DMS53 treated with DMSO at 0.1 percent for 48 hours (cell line): ENCODE measurements at regions not wholly inside any gene's neighbourhood (a gene's known extent, or its start where the extent isn't known, plus 50 kb on each side); places are given as distances from the start of the nearest gene placed in this dataset.

Experiments
- DNase-seq: peaks from one replicate; lab custom pipeline; 2025; ENCODE audit not compliant: unreplicated experiment; lab: John Stamatoyannopoulos, UW

- DNase-seq, result no peak
These were observed 1214.3 kb upstream of the RAG2 start for GRCh38 chr11:37812281-37812880.

GRCh38 chr11:37811349-37811748, 1213.3 kb upstream of the RAG2 start:
- no peak for DNase-seq

- DNase-seq, result no peak
These were observed 1206.6 kb upstream of the RAG2 start for GRCh38 chr11:37804666-37805065.

- DNase-seq, result no peak
These were observed 1190.3 kb upstream of the RAG2 start for GRCh38 chr11:37788141-37788877.

GRCh38 chr11:37786214-37786755, 1188.2 kb upstream of the RAG2 start:
- no peak for DNase-seq

GRCh38 chr11:37774441-37774840, 1176.4 kb upstream of the RAG2 start:
- no peak for DNase-seq

GRCh38 chr11:37770145-37770544, 1172.1 kb upstream of the RAG2 start:
- no peak for DNase-seq

GRCh38 chr11:37762079-37762478, 1164.0 kb upstream of the RAG2 start:
- DNase-seq, result no peak

- no peak for DNase-seq
These were observed 1157.5 kb upstream of the RAG2 start for GRCh38 chr11:37755521-37755920.

GRCh38 chr11:37748641-37749040, 1150.6 kb upstream of the RAG2 start:
- no peak for DNase-seq

- no peak for DNase-seq
These were observed 1149.1 kb upstream of the RAG2 start for GRCh38 chr11:37747121-37747520.

GRCh38 chr11:37727371-37727770, 1129.3 kb upstream of the RAG2 start:
- DNase-seq, result no peak

GRCh38 chr11:37724315-37724714, 1126.3 kb upstream of the RAG2 start:
- no peak for DNase-seq

- no peak for DNase-seq
These were observed 1123.4 kb upstream of the RAG2 start for GRCh38 chr11:37721485-37721884.

GRCh38 chr11:37718431-37718999, 1120.5 kb upstream of the RAG2 start:
- no peak for DNase-seq

GRCh38 chr11:37712251-37712650, 1114.2 kb upstream of the RAG2 start:
- no peak for DNase-seq

- DNase-seq, result no peak
These were observed 1112.0 kb upstream of the RAG2 start for GRCh38 chr11:37710031-37710430.

- no peak for DNase-seq
These were observed 1106.8 kb upstream of the RAG2 start for GRCh38 chr11:37704791-37705190.

GRCh38 chr11:37699644-37700043, 1101.6 kb upstream of the RAG2 start:
- no peak for DNase-seq

GRCh38 chr11:37695283-37695682, 1097.2 kb upstream of the RAG2 start:
- DNase-seq, result no peak

GRCh38 chr11:37689951-37690350, 1091.9 kb upstream of the RAG2 start:
- DNase-seq, result no peak

- DNase-seq, result no peak
These were observed 1090.4 kb upstream of the RAG2 start for GRCh38 chr11:37688456-37688855.
